PFSK-1 (cell line): ENCODE measurements at regions not wholly inside any gene's neighbourhood (a gene's known extent, or its start where the extent isn't known, plus 50 kb on each side); places are given as distances from the start of the nearest gene placed in this dataset.

Experiments
- POLR2AphosphoS5 ChIP-seq: IDR thresholded peaks from 2 replicates; pipeline ENCODE4 v1.6.1; 2012; ENCODE audit warnings: low read depth, mild to moderate bottlenecking, control low read depth, low read length, moderate library complexity
- REST ChIP-seq, 2 experiments: IDR thresholded peaks; 2 replicates each; pipeline versions ENCODE4 v1.6.1 to v1.8.0; 2011 to 2012; ENCODE audit warnings: low read depth in 2 of 2, low read length in 2 of 2, control low read depth in 1 of 2, inconsistent platforms in 1 of 2, mild to moderate bottlenecking in 1 of 2, moderate library complexity in 1 of 2; ENCODE audit not compliant: insufficient read depth in 1 of 2
- SIN3A ChIP-seq: IDR thresholded peaks from 2 replicates; pipeline ENCODE4 v1.6.1; 2012; ENCODE audit warnings: mild to moderate bottlenecking, low read length, moderate library complexity, borderline replicate concordance; ENCODE audit not compliant: insufficient read depth
- TAF1 ChIP-seq: IDR thresholded peaks from 2 replicates; pipeline ENCODE4 v1.6.1; 2012; ENCODE audit warnings: low read length, control low read depth, borderline replicate concordance; ENCODE audit not compliant: insufficient read depth

DNA sequence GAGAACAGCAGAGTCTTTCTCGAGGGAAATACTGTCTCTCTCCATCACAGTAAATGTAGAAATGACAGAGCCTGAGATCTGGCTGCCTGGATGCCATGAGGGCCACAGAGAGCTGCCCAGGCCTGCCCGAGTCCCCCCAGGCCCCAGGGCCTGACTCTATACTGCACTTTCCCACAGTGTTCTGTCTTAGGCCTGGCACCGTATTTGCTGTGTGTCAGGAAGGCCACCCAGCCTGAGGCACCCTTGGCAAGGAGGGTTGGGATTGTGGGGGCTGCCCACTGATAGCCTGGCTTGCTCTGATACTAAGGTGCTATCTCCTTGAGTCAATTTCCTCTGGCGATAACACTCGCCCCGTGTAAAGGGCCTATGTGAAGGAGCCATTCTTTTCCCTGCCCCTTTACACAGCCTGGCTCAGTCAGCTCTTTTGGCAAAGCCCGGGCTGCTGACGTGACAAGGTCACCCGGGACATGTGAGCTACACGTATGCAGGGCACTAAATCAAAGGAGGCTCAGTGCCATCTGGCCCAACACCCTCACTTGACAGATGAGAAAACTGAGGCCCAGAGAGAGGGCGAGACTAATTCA, 630.1 kb upstream of the KLF4 start:
- TF ChIP-seq TAF1 (no peak), REST (IDR thresholded peaks at IDR 0.05; ENCODE audit: insufficient read depth in 1 of 2, low read depth in 2 of 2, low read length in 2 of 2) (no peak), POLR2AphosphoS5 (no peak), SIN3A (no peak)
